Caco-2 (cell line): ENCODE measurements at regions not wholly inside any gene's neighbourhood (a gene's known extent, or its start where the extent isn't known, plus 50 kb on each side); places are given as distances from the start of the nearest gene placed in this dataset.

Experiments
- BruUV-seq: library from RNA; stranded (reverse); fragments of 400-500 nt; replicated peaks from 2 replicates; lab custom pipeline; 2021; lab: Mats Ljungman, UMichigan
- CTCF ChIA-PET: fragments of 300-600 bp; sonication (Branson Sonifier 250); formaldehyde crosslinking; loops from one replicate; lab custom pipeline; 2022; ENCODE audit warnings: antibody characterized with exemption; lab: Charles Lee
- POLR2A ChIA-PET: fragments of 300-600 bp; sonication (Branson Sonifier 250); formaldehyde crosslinking; loops from one replicate; lab custom pipeline; 2022; ENCODE audit warnings: antibody characterized with exemption; lab: Charles Lee
- DNase-seq, 2 experiments: peaks; one replicate each; pipeline versions ENCODE4 v3.0.0 to v3.0.0-alpha.2; 2020 to 2022
- H3K27me3 ChIP-seq: replicated peaks from 2 replicates; pipeline ENCODE4 v1.6.0; 2011; ENCODE audit warnings: low read length; ENCODE audit not compliant: control insufficient read depth, insufficient read depth
- H3K36me3 ChIP-seq: 2 replicates; pipeline ENCODE4 v1.5.1; 2011; ENCODE audit warnings: low read length; ENCODE audit not compliant: control insufficient read depth, insufficient read depth
- H3K4me1 ChIP-seq: fragments of 250-450 bp; sonication (Bioruptor Pico); 2 replicates; pipeline ENCODE4 v1.5.1; 2020; ENCODE audit warnings: mild to moderate bottlenecking
- H3K4me3 ChIP-seq: 2 replicates; pipeline ENCODE4 v1.5.1; 2011; ENCODE audit warnings: low read depth, mild to moderate bottlenecking, control low read depth, low read length
- H3K9me3 ChIP-seq: fragments of 250-450 bp; sonication (Bioruptor Pico); 2 replicates; pipeline ENCODE4 v1.5.1; 2020; ENCODE audit warnings: mild to moderate bottlenecking, moderate library complexity
- H3K27ac Mint-ChIP-seq: one replicate; pipeline ENCODE4 v1.8.0; 2022; ENCODE audit warnings: mixed read lengths; ENCODE audit not compliant: unreplicated experiment
- H3K27me3 Mint-ChIP-seq: one replicate; pipeline ENCODE4 v1.8.0; 2022; ENCODE audit warnings: mixed read lengths; ENCODE audit not compliant: insufficient read depth, unreplicated experiment
- H3K36me3 Mint-ChIP-seq: one replicate; pipeline ENCODE4 v1.8.0; 2022; ENCODE audit warnings: mild to moderate bottlenecking, mixed read lengths; ENCODE audit not compliant: insufficient read depth, unreplicated experiment
- H3K4me1 Mint-ChIP-seq: one replicate; pipeline ENCODE4 v1.8.0; 2022; ENCODE audit warnings: low read depth, mixed read lengths; ENCODE audit not compliant: unreplicated experiment
- H3K4me3 Mint-ChIP-seq: one replicate; pipeline ENCODE4 v1.8.0; 2022; ENCODE audit warnings: mild to moderate bottlenecking, moderate library complexity, mixed read lengths; ENCODE audit not compliant: unreplicated experiment
- H3K9me3 Mint-ChIP-seq: one replicate; pipeline ENCODE4 v1.8.0; 2022; ENCODE audit warnings: mixed read lengths; ENCODE audit not compliant: unreplicated experiment
- CTCF ChIP-seq, 2 experiments: fragments of 200-600 bp in 1 of 2; IDR thresholded peaks; 1 replicate in 1 of 2; 2 replicates in 1 of 2; pipeline versions ENCODE4 v1.5.1 to v1.8.0; 2011 to 2022; ENCODE audit warnings: antibody characterized with exemption in 1 of 2, control low read depth in 1 of 2, inconsistent platforms in 1 of 2, low read depth in 1 of 2, low read length in 1 of 2, mild to moderate bottlenecking in 1 of 2, moderate library complexity in 1 of 2; ENCODE audit not compliant: insufficient read depth in 1 of 2, severe bottlenecking in 1 of 2, unreplicated experiment in 1 of 2
- intact Hi-C: fragments of 100-400 bp; cut with micrococcal nuclease; formaldehyde crosslinking; loops from one replicate; pipeline ENCODE4 v1.10.0; 2022; ENCODE audit not compliant: unreplicated experiment

GRCh38 chr10:90443342-90443741 lies 414.5 kb downstream of the HTR7 start:
- BruUV-seq: no TSS peak
- H3K36me3 Mint-ChIP-seq: no peaks in the 10 kb centered on the region
- intact Hi-C loops: no loop called here
- CTCF ChIA-PET: no interaction called here
- peaks cover 4% of the 10 kb centered on the region for H3K27me3 Mint-ChIP-seq
- DNase-seq: no peak
- H3K4me1 Mint-ChIP-seq: no peaks in the 10 kb centered on the region
- no peaks in the 10 kb centered on the region for H3K9me3 Mint-ChIP-seq
- 0 out of 2 replicates have a peak, but pooled peaks cover 1% of the 10 kb centered on the region for H3K27me3 ChIP-seq
- H3K4me3 ChIP-seq: no peak overlapping the region
- H3K4me1 ChIP-seq: no peaks in the 10 kb centered on the region
- POLR2A ChIA-PET: no interaction called here
- no peak overlapping the region for H3K4me3 Mint-ChIP-seq
- peaks cover 4% of the 10 kb centered on the region; the same call in 1 of the 2 replicates for H3K9me3 ChIP-seq
- H3K27ac Mint-ChIP-seq: no peak overlapping the region
- no peak for TF ChIP-seq CTCF (IDR thresholded peaks at IDR 0.05; ENCODE audit: insufficient read depth in 1 of 2, low read depth in 1 of 2, low read length in 1 of 2, severe bottlenecking in 1 of 2, unreplicated experiment in 1 of 2)
- H3K36me3 ChIP-seq: no peaks in the 10 kb centered on the region

- H3K4me1 ChIP-seq: no peaks in the 10 kb centered on the region
- Mint-ChIP-seq H3K27me3 (peaks cover 4% of the 10 kb centered on the region), H3K4me1 (no peaks in the 10 kb centered on the region), H3K27ac (no peak overlapping the region), H3K9me3 (no peaks in the 10 kb centered on the region), H3K36me3 (no peaks in the 10 kb centered on the region), H3K4me3 (no peak overlapping the region)
- intact Hi-C loops: no loop called here
- H3K4me3 ChIP-seq: no peak overlapping the region
- no peak for TF ChIP-seq CTCF (IDR thresholded peaks at IDR 0.05; ENCODE audit: insufficient read depth in 1 of 2, low read depth in 1 of 2, low read length in 1 of 2, severe bottlenecking in 1 of 2, unreplicated experiment in 1 of 2)
- no peaks in the 10 kb centered on the region for H3K27me3 ChIP-seq
- DNase-seq: no peak
- peaks cover 4% of the 10 kb centered on the region; the same call in 1 of the 2 replicates for H3K9me3 ChIP-seq
- POLR2A ChIA-PET: interaction anchor here (0.7 kb wide), 1 partner anchor 576 kb away, joined by 3 read pairs; no protein-coding TSS in a partner anchor
- no TSS peak for BruUV-seq
- CTCF ChIA-PET: no interaction called here
- H3K36me3 ChIP-seq: no peaks in the 10 kb centered on the region
Measured at GRCh38 chr10:90447831-90448230, 410.0 kb downstream of the HTR7 start.

GRCh38 chr10:90450797-90451196 lies 407.0 kb downstream of the HTR7 start:
- H3K4me1 ChIP-seq: no peaks in the 10 kb centered on the region
- ChIA-PET POLR2A (no interaction called here), CTCF (no interaction called here)
- no peaks in the 10 kb centered on the region for H3K4me1 Mint-ChIP-seq
- H3K9me3 Mint-ChIP-seq: no peaks in the 10 kb centered on the region
- H3K36me3 Mint-ChIP-seq: no peaks in the 10 kb centered on the region
- peaks cover 7% of the 10 kb centered on the region for H3K27me3 Mint-ChIP-seq
- no peak for TF ChIP-seq CTCF (IDR thresholded peaks at IDR 0.05; ENCODE audit: insufficient read depth in 1 of 2, low read depth in 1 of 2, low read length in 1 of 2, severe bottlenecking in 1 of 2, unreplicated experiment in 1 of 2)
- H3K27me3 ChIP-seq: no peaks in the 10 kb centered on the region
- no peaks in the 10 kb centered on the region for H3K9me3 ChIP-seq
- intact Hi-C loops: no loop called here
- no TSS peak for BruUV-seq
- H3K27ac Mint-ChIP-seq: no peak overlapping the region
- H3K4me3 ChIP-seq: no peak overlapping the region
- no peak for DNase-seq
- no peaks in the 10 kb centered on the region for H3K36me3 ChIP-seq
- no peak overlapping the region for H3K4me3 Mint-ChIP-seq
